ENCODE measurements at regions not wholly inside any gene's neighbourhood (a gene's known extent, or its start where the extent isn't known, plus 50 kb on each side); places are given as distances from the start of the nearest gene placed in this dataset.
"Not testable (repeated sequence)": the region's sequence is repeated elsewhere in the genome, so short reads cannot be mapped to it uniquely, and the experiment has no call there.

DNA sequence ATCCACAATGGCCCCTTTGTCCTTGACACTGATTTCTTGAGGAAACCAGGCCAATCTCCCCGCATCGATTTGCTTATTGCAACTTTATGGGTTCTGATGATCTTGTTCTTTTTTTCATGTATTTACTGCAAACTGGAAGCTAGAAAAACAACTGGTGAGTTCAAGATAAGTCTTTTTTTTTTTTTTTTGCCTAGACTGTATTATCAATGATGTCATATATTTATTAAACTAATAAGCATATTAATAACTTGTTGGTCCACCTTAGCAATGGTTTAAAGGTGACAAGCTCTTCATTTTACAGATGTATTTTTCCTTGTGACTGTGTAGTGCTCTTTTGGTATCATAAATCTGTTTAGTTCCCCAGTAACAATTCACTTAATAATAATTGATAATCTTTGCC is 79.0 kb upstream of the NOX3 start:
- H3K9me3 ChIP-seq (ENCODE audit: control insufficient read depth, low read length) = peaks cover 15% of the 10 kb centered on the region
- no peak overlapping the region for H3K23ac ChIP-seq (ENCODE audit: low read length in 2 of 2)
- no peak overlapping the region for H2BK15ac ChIP-seq (ENCODE audit: low read depth, poor library complexity, severe bottlenecking)
- no CpG with 5 or more reads among the region's 2 CpGs for WGBS
- no peak overlapping the region for H2BK12ac ChIP-seq (ENCODE audit: low read length in 2 of 2)
- no peak for DNase-seq
- H3K4me1 ChIP-seq (ENCODE audit: control insufficient read depth, insufficient read depth, low read depth, low read length) = no peaks in the 10 kb centered on the region
- H3K9ac ChIP-seq (ENCODE audit: low read length) = no peak overlapping the region
- no peaks in the 10 kb centered on the region for H3K79me1 ChIP-seq (replicated peaks; ENCODE audit: low read length, poor library complexity, severe bottlenecking)
- H2BK120ac ChIP-seq (ENCODE audit: low read depth, low read length) = no peak overlapping the region
- no peaks in the 10 kb centered on the region for H3K36me3 ChIP-seq (ENCODE audit: control insufficient read depth in 1 of 2, insufficient read depth in 2 of 2, low read depth in 1 of 2, low read length in 2 of 2)
- no peak overlapping the region for H2AFZ ChIP-seq (ENCODE audit: low read depth, low read length)
- no peak overlapping the region for H3K4ac ChIP-seq (ENCODE audit: low read depth in 1 of 2, low read length in 2 of 2)
- no peak overlapping the region for H3K4me3 ChIP-seq (ENCODE audit: insufficient read depth in 1 of 2, low read depth in 1 of 2, low read length in 2 of 2)
- H3K14ac ChIP-seq (ENCODE audit: low read length in 2 of 2) = no peak overlapping the region
- H4K91ac ChIP-seq (ENCODE audit: low read length) = no peak overlapping the region
- H3K18ac ChIP-seq (ENCODE audit: low read depth in 1 of 2, low read length in 2 of 2) = no peak overlapping the region
- H3K27ac ChIP-seq (ENCODE audit: low read length, poor library complexity, severe bottlenecking) = no peak overlapping the region
- H3K4me2 ChIP-seq (ENCODE audit: low read length, poor library complexity, severe bottlenecking) = no peak overlapping the region
- no peaks in the 10 kb centered on the region for H3K27me3 ChIP-seq (ENCODE audit: control insufficient read depth in 1 of 2, insufficient read depth in 1 of 2, low read length in 2 of 2)
- no peak overlapping the region for H2BK5ac ChIP-seq (ENCODE audit: low read depth, low read length, poor library complexity, severe bottlenecking)
- H2AK5ac ChIP-seq (ENCODE audit: low read length, severe bottlenecking) = no peak overlapping the region
- no peak overlapping the region for H4K8ac ChIP-seq (ENCODE audit: low read length)

DNA sequence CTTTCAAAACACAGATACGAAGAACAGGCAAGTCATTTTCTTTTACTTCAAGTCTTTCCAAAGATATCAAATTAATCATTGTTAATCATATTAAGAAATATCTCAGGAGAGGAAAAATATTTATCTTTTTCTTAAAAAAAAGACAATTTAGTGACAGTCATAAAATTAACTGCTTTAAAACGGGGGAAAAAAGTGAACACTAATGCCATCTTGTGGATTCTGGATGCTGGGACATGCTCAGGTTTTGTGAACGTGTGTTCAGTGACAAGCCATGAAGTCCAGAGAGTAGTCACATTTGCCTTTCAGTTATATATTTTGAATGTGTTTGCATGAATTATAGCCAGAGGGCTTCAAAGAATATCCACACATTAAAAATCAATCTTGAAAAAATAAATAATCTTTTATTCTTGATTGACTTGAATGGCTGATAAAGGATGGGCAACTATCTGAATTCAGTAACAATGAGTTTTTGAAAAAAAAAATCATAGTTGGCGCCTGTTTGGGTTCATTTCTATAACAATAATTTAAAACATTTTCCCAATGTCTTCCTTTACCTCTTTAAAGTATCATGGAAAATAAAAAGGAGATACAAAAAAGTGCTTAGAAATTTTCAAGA is 74.7 kb upstream of the NOX3 start:
- no peak overlapping the region for H4K91ac ChIP-seq (ENCODE audit: low read length)
- DNase-seq = peak; percentile 76
- no peak overlapping the region for H3K27ac ChIP-seq (ENCODE audit: low read length, poor library complexity, severe bottlenecking)
- WGBS = 3% methylated on average over 2 of the region's 4 CpGs
- H2BK15ac ChIP-seq (ENCODE audit: low read depth, poor library complexity, severe bottlenecking) = no peak overlapping the region
- no peak overlapping the region for H2BK120ac ChIP-seq (ENCODE audit: low read depth, low read length)
- H3K9me3 ChIP-seq (ENCODE audit: control insufficient read depth, low read length) = peaks cover 4% of the 10 kb centered on the region
- H3K4me3 ChIP-seq (ENCODE audit: insufficient read depth in 1 of 2, low read depth in 1 of 2, low read length in 2 of 2) = no peak overlapping the region
- no peak overlapping the region for H2BK5ac ChIP-seq (ENCODE audit: low read depth, low read length, poor library complexity, severe bottlenecking)
- no peaks in the 10 kb centered on the region for H3K79me1 ChIP-seq (replicated peaks; ENCODE audit: low read length, poor library complexity, severe bottlenecking)
- H3K4me1 ChIP-seq (ENCODE audit: control insufficient read depth, insufficient read depth, low read depth, low read length) = no peaks in the 10 kb centered on the region
- H3K23ac ChIP-seq (ENCODE audit: low read length in 2 of 2) = no peak overlapping the region
- no peaks in the 10 kb centered on the region for H3K36me3 ChIP-seq (ENCODE audit: control insufficient read depth in 1 of 2, insufficient read depth in 2 of 2, low read depth in 1 of 2, low read length in 2 of 2)
- no peak overlapping the region for H3K4me2 ChIP-seq (ENCODE audit: low read length, poor library complexity, severe bottlenecking)
- H3K4ac ChIP-seq (ENCODE audit: low read depth in 1 of 2, low read length in 2 of 2) = no peak overlapping the region
- peak overlapping the region in 1 of 2 experiments; percentile 62 for H3K18ac ChIP-seq (ENCODE audit: low read depth in 1 of 2, low read length in 2 of 2)
- H4K8ac ChIP-seq (ENCODE audit: low read length) = no peak overlapping the region
- H3K9ac ChIP-seq (ENCODE audit: low read length) = peak overlapping the region; percentile 89
- H3K27me3 ChIP-seq (ENCODE audit: control insufficient read depth in 1 of 2, insufficient read depth in 1 of 2, low read length in 2 of 2) = no peaks in the 10 kb centered on the region
- no peak overlapping the region for H3K14ac ChIP-seq (ENCODE audit: low read length in 2 of 2)
- no peak overlapping the region for H2AK5ac ChIP-seq (ENCODE audit: low read length, severe bottlenecking)
- no peak overlapping the region for H2BK12ac ChIP-seq (ENCODE audit: low read length in 2 of 2)
- no peak overlapping the region for H2AFZ ChIP-seq (ENCODE audit: low read depth, low read length)

DNA sequence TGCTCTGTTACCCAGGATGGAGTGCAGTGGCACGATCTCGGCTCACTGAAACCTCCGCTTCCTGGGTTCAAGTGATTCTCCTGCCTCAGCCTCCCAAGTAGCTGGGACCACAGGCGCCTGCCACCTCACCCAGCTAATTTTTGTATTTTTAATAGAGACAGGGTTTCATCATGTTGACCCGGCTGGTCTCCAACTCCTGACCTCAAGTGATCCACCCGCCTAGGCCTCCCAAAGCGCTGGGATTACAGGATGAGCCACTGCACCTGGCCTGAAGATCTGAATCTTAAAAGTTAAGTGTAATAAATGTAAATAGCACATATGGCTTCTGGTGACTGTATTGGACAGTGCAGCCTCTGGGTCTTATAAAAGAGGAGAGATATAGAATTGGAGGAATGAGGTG is 74.2 kb upstream of the NOX3 start:
- H3K27ac ChIP-seq (ENCODE audit: low read length, poor library complexity, severe bottlenecking); H3K27me3 ChIP-seq (ENCODE audit: control insufficient read depth in 1 of 2, insufficient read depth in 1 of 2, low read length in 2 of 2); H2AK5ac ChIP-seq (ENCODE audit: low read length, severe bottlenecking); H3K23ac ChIP-seq (ENCODE audit: low read length in 2 of 2); H3K36me3 ChIP-seq (ENCODE audit: control insufficient read depth in 1 of 2, insufficient read depth in 2 of 2, low read depth in 1 of 2, low read length in 2 of 2); H2BK5ac ChIP-seq (ENCODE audit: low read depth, low read length, poor library complexity, severe bottlenecking); H3K4me2 ChIP-seq (ENCODE audit: low read length, poor library complexity, severe bottlenecking); H3K4me3 ChIP-seq (ENCODE audit: insufficient read depth in 1 of 2, low read depth in 1 of 2, low read length in 2 of 2); H2AFZ ChIP-seq (ENCODE audit: low read depth, low read length); H3K9me3 ChIP-seq (ENCODE audit: control insufficient read depth, low read length); H2BK15ac ChIP-seq (ENCODE audit: low read depth, poor library complexity, severe bottlenecking); DNase-seq; H3K79me1 ChIP-seq (replicated peaks; ENCODE audit: low read length, poor library complexity, severe bottlenecking); H3K4me1 ChIP-seq (ENCODE audit: control insufficient read depth, insufficient read depth, low read depth, low read length); H3K14ac ChIP-seq (ENCODE audit: low read length in 2 of 2): not testable (repeated sequence)
- peak overlapping the region; percentile 89 for H3K9ac ChIP-seq (ENCODE audit: low read length)
- peak overlapping the region; percentile 60 for H4K8ac ChIP-seq (ENCODE audit: low read length)
- H4K91ac ChIP-seq (ENCODE audit: low read length) = peak overlapping the region; percentile 39
- peak overlapping the region in 1 of 2 experiments; percentile 67 for H3K4ac ChIP-seq (ENCODE audit: low read depth in 1 of 2, low read length in 2 of 2)
- H2BK12ac ChIP-seq (ENCODE audit: low read length in 2 of 2) = peak overlapping the region; percentile 93 to 94
- peak overlapping the region; percentile 5 for H2BK120ac ChIP-seq (ENCODE audit: low read depth, low read length)
- H3K18ac ChIP-seq (ENCODE audit: low read depth in 1 of 2, low read length in 2 of 2) = peak overlapping the region; percentile 56 to 62
- WGBS = 98% methylated on average over 7 of the region's 7 CpGs

DNA sequence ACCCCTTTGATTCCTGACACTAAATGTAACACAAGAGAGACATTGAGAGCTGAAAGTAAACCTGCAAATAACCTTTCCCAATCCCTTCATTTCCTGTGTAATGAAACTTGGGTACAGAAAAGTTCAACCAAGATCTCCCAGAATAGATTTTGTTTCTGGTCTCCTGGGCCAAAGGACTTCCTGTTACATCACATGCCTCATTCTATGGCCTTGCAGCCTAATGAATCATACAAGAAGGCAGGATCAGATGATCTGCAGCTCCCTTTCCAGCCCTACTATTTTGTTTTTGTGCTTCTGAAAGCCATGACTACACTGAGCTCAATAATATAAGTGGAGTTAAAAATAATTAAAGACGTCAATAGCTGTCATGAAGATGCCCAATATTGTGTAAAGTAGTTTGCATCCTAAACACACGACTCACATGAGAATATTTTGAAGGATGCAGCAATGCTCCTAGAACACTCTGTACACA is 73.4 kb upstream of the NOX3 start:
- no peaks in the 10 kb centered on the region for H3K27me3 ChIP-seq (ENCODE audit: control insufficient read depth in 1 of 2, insufficient read depth in 1 of 2, low read length in 2 of 2)
- no peak overlapping the region for H3K4me3 ChIP-seq (ENCODE audit: insufficient read depth in 1 of 2, low read depth in 1 of 2, low read length in 2 of 2)
- no peak overlapping the region for H2BK5ac ChIP-seq (ENCODE audit: low read depth, low read length, poor library complexity, severe bottlenecking)
- peak; percentile 99 for DNase-seq
- no peaks in the 10 kb centered on the region for H3K79me1 ChIP-seq (replicated peaks; ENCODE audit: low read length, poor library complexity, severe bottlenecking)
- H4K91ac ChIP-seq (ENCODE audit: low read length) = no peak overlapping the region
- no peak overlapping the region for H2BK120ac ChIP-seq (ENCODE audit: low read depth, low read length)
- H4K8ac ChIP-seq (ENCODE audit: low read length) = no peak overlapping the region
- peak overlapping the region in 1 of 2 experiments; percentile 45 for H3K18ac ChIP-seq (ENCODE audit: low read depth in 1 of 2, low read length in 2 of 2)
- no peak overlapping the region for H3K23ac ChIP-seq (ENCODE audit: low read length in 2 of 2)
- no peak overlapping the region for H2AK5ac ChIP-seq (ENCODE audit: low read length, severe bottlenecking)
- H2BK15ac ChIP-seq (ENCODE audit: low read depth, poor library complexity, severe bottlenecking) = no peak overlapping the region
- H2AFZ ChIP-seq (ENCODE audit: low read depth, low read length) = no peak overlapping the region
- H3K4me2 ChIP-seq (ENCODE audit: low read length, poor library complexity, severe bottlenecking) = no peak overlapping the region
- no peak overlapping the region for H3K27ac ChIP-seq (ENCODE audit: low read length, poor library complexity, severe bottlenecking)
- no peak overlapping the region for H3K14ac ChIP-seq (ENCODE audit: low read length in 2 of 2)
- no peaks in the 10 kb centered on the region for H3K36me3 ChIP-seq (ENCODE audit: control insufficient read depth in 1 of 2, insufficient read depth in 2 of 2, low read depth in 1 of 2, low read length in 2 of 2)
- no peak overlapping the region for H2BK12ac ChIP-seq (ENCODE audit: low read length in 2 of 2)
- 20% methylated on average over 1 of the region's 2 CpGs for WGBS
- H3K9me3 ChIP-seq (ENCODE audit: control insufficient read depth, low read length) = no peaks in the 10 kb centered on the region
- H3K4ac ChIP-seq (ENCODE audit: low read depth in 1 of 2, low read length in 2 of 2) = no peak overlapping the region
- peak overlapping the region; percentile 89 for H3K9ac ChIP-seq (ENCODE audit: low read length)
- no peaks in the 10 kb centered on the region for H3K4me1 ChIP-seq (ENCODE audit: control insufficient read depth, insufficient read depth, low read depth, low read length)
